K562 (cell line): ENCODE measurements at regions not wholly inside any gene's neighbourhood (a gene's known extent, or its start where the extent isn't known, plus 50 kb on each side); places are given as distances from the start of the nearest gene placed in this dataset.

Experiments used
- ATAC-seq: fragments of 200-7000 bp; cut with Tn5 transposase; 3 replicates; pipeline ENCODE4 v1.9.1; 2020; ENCODE audit warnings: moderate library complexity
- BruUV-seq: library from RNA; stranded (reverse); fragments of 400-500 nt; replicated peaks from 2 replicates; lab custom pipeline; 2021; lab: Mats Ljungman, UMichigan
- CTCF ChIA-PET: fragments of 300-600 bp; formaldehyde crosslinking; extraction: SDS; loops from one replicate; lab custom pipeline; 2021; ENCODE audit warnings: low intra/inter-chr PET ratio; lab: Yijun Ruan, JAX
- POLR2A ChIA-PET: fragments of 300-600, 350-650 bp; sonication (Branson Sonifier 250); formaldehyde crosslinking; extraction: SDS; loops from one replicate; lab custom pipeline; 2021; ENCODE audit warnings: antibody characterized with exemption, inconsistent platforms; lab: Yijun Ruan, JAX
- DNase-seq, 4 experiments: peaks; one replicate each; pipeline versions ENCODE4 v3.0.0 to v3.0.0-alpha.2; 2011 to 2018; ENCODE audit warnings: low spot score in 3 of 4, mixed read lengths in 3 of 4; ENCODE audit errors: extremely low read depth in 1 of 4
- FAIRE-seq: peaks from 2 replicates; lab custom pipeline; 2011; peaks lifted over from hg19 to GRCh38; lab: Jason Lieb, UNC
- H2AFZ ChIP-seq: 2 replicates; pipeline ENCODE4 v1.6.0; 2011; ENCODE audit warnings: low read depth, low read length, control low read depth, inconsistent platforms
- H3K27ac ChIP-seq: fragments of 200-600 bp; 3 replicates; pipeline ENCODE4 v1.8.0; 2011; ENCODE audit warnings: low read depth, mild to moderate bottlenecking, control low read depth, inconsistent platforms, low read length, moderate library complexity, mixed read lengths; ENCODE audit errors: extremely low read depth
- H3K27me3 ChIP-seq, 2 experiments: fragments of 300-600 bp in 1 of 2; 2 replicates in 1 of 2; 3 replicates in 1 of 2; pipeline versions ENCODE4 v1.6.0 to v1.8.0; 2011; ENCODE audit warnings: inconsistent platforms in 2 of 2, low read length in 2 of 2, mild to moderate bottlenecking in 1 of 2, mixed read lengths in 1 of 2, moderate library complexity in 1 of 2; ENCODE audit not compliant: control insufficient read depth in 2 of 2, insufficient read depth in 2 of 2
- H3K36me3 ChIP-seq: fragments of 300-600 bp; 3 replicates; pipeline ENCODE4 v1.8.0; 2011; ENCODE audit warnings: mild to moderate bottlenecking, low read length, inconsistent platforms; ENCODE audit not compliant: control insufficient read depth, insufficient read depth
- H3K4me1 ChIP-seq, 2 experiments: fragments of 200-600 bp in 1 of 2; replicated peaks in 1 of 2; 2 replicates in 1 of 2; 3 replicates in 1 of 2; pipeline versions ENCODE4 v1.5.1 to v1.8.0; 2011; ENCODE audit warnings: inconsistent platforms in 2 of 2, low read length in 2 of 2, mild to moderate bottlenecking in 1 of 2, mixed read lengths in 1 of 2, moderate library complexity in 1 of 2; ENCODE audit not compliant: control insufficient read depth in 2 of 2, insufficient read depth in 2 of 2
- H3K4me2 ChIP-seq: 2 replicates; pipeline ENCODE4 v1.6.1; 2011; ENCODE audit warnings: low read length, control low read depth, inconsistent platforms, mixed read lengths; ENCODE audit not compliant: insufficient read depth
- H3K4me3 ChIP-seq: fragments of 200-600 bp; sonication (generic), shearing (Covaris generic); 2 replicates; pipeline ENCODE4 v1.5.1; 2016; ENCODE audit warnings: control low read depth, inconsistent platforms
- H3K79me2 ChIP-seq: fragments of 200-600 bp; 3 replicates; pipeline ENCODE4 v1.8.0; 2011; ENCODE audit warnings: low read length, inconsistent platforms; ENCODE audit not compliant: control insufficient read depth, insufficient read depth
- H3K9ac ChIP-seq, 2 experiments: 2 replicates each; pipeline versions ENCODE4 v1.6.0 to v1.6.1; 2011; ENCODE audit warnings: low read depth in 2 of 2, low read length in 2 of 2, control low read depth in 1 of 2, inconsistent platforms in 1 of 2, mild to moderate bottlenecking in 1 of 2, mixed read lengths in 1 of 2; ENCODE audit not compliant: insufficient read depth in 1 of 2
- H3K9me1 ChIP-seq: one replicate; pipeline ENCODE4 v1.6.0; 2011; ENCODE audit warnings: inconsistent platforms, mild to moderate bottlenecking, low read length, moderate library complexity; ENCODE audit not compliant: control insufficient read depth, insufficient read depth
- H3K9me3 ChIP-seq: replicated peaks from 2 replicates; pipeline ENCODE4 v1.5.1; 2011; ENCODE audit warnings: low read depth, low read length, inconsistent platforms; ENCODE audit not compliant: control insufficient read depth, insufficient read depth
- H4K20me1 ChIP-seq: replicated peaks from 2 replicates; pipeline ENCODE4 v1.6.1; 2011; ENCODE audit warnings: low read length, inconsistent platforms, mixed read lengths; ENCODE audit not compliant: control insufficient read depth, insufficient read depth
- ATF6 ChIP-seq: sonication (generic); formaldehyde crosslinking; IDR thresholded peaks from 2 replicates; pipeline ENCODE4 v1.4.0; 2020; ENCODE audit warnings: mild to moderate bottlenecking, missing genetic modification reagents
- BMI1 ChIP-seq: fragments of 150-350 bp; IDR thresholded peaks from 2 replicates; pipeline ENCODE4 v1.6.1; 2014; ENCODE audit warnings: low read length
- BRCA1 ChIP-seq, 2 experiments: fragments of 450-650 bp in 1 of 2; sonication (generic) in 1 of 2; formaldehyde crosslinking in 1 of 2; IDR thresholded peaks; 2 replicates each; pipeline versions ENCODE4 v1.5.0 to v1.6.1; 2017 to 2020; ENCODE audit warnings: mild to moderate bottlenecking in 1 of 2, missing genetic modification reagents in 1 of 2
- CC2D1A ChIP-seq: fragments of 450-650 bp; IDR thresholded peaks from 2 replicates; pipeline ENCODE4 v1.6.1; 2017; ENCODE audit warnings: mild to moderate bottlenecking
- FOSL1 ChIP-seq: fragments of 200-800 bp; sonication (Bioruptor generic); conservative IDR thresholded peaks from 2 replicates; pipeline ENCODE4 v1.6.1; 2016; ENCODE audit warnings: missing genetic modification characterization, missing compliant biosample characterization
- HOMEZ ChIP-seq: fragments of 250-450 bp; sonication (Bioruptor Pico); IDR thresholded peaks from 2 replicates; pipeline ENCODE4 v1.4.0; 2020; ENCODE audit warnings: mild to moderate bottlenecking, moderate library complexity
- PHB ChIP-seq: fragments of 250-450 bp; sonication (Bioruptor Pico); IDR thresholded peaks from 2 replicates; pipeline ENCODE4 v1.5.0; 2021
- POLR2AphosphoS5 ChIP-seq: IDR thresholded peaks from 2 replicates; pipeline ENCODE4 v1.6.1; 2011; ENCODE audit warnings: mild to moderate bottlenecking, low read depth, low read length, moderate library complexity; ENCODE audit not compliant: control insufficient read depth, insufficient read depth
- WGBS: fragments of 100-300 bp; shearing (Covaris generic); methylation state at CpG from one replicate; pipeline ENCODE4 v1.1.6; 2016; ENCODE audit warnings: low coverage, mixed read lengths; ENCODE audit not compliant: insufficient coverage; ENCODE audit errors: missing lambda C conversion rate; 5-methylcytosine and 5-hydroxymethylcytosine counted together
- in situ Hi-C: fragments of 300-500 bp; cut with MboI; formaldehyde crosslinking; loops from 4 replicates; pipeline ENCODE4 v1.15.0; 2018; ENCODE audit warnings: inconsistent platforms, mixed read lengths
- intact Hi-C: fragments of 100-400 bp; cut with micrococcal nuclease; formaldehyde crosslinking; loops from 2 replicates; pipeline ENCODE4 v1.14.2; 2022
- TF ChIP-seq, protein P1 (sequence below): sonication (generic); formaldehyde crosslinking; IDR thresholded peaks from 2 replicates; pipeline ENCODE4 v1.8.0; 2022; ENCODE audit warnings: mild to moderate bottlenecking, low read depth, missing genetic modification reagents

GRCh38 chr9:11003836-11004235 is 391.0 kb upstream of the PTPRD start (continued):
- TF ChIP-seq HOMEZ (CRISPR knock-in tag) (no peak), PHB (CRISPR knock-in tag) (no peak), POLR2AphosphoS5 (no peak), ATF6 (CRISPR knock-in tag) (no peak), FOSL1 (tag) (no peak), BRCA1 (IDR thresholded peaks at IDR 0.05) (no peak), BRCA1 (CRISPR knock-in tag; IDR thresholded peaks at IDR 0.05) (no peak), CC2D1A (no peak)

- H3K9me3 ChIP-seq: no peaks in the 10 kb centered on the region
These were observed 398.9 kb upstream of the PTPRD start for GRCh38 chr9:11011696-11012095.

More at GRCh38 chr9:11011696-11012095, 398.9 kb upstream of the PTPRD start:
- FAIRE-seq: no peak
- Histone ChIP-seq H2AFZ (no peak overlapping the region), H3K9me1 (no peaks in the 10 kb centered on the region), H3K79me2 (no peaks in the 10 kb centered on the region), H3K4me3 (no peak overlapping the region), H4K20me1 (no peaks in the 10 kb centered on the region), H3K4me1 (no peaks in the 10 kb centered on the region), H3K36me3 (no peaks in the 10 kb centered on the region), H3K9ac (no peak overlapping the region), H3K27me3 (no peaks in the 10 kb centered on the region), H3K4me2 (no peak overlapping the region), H3K27ac (no peak overlapping the region)
- no peak for DNase-seq
- ChIA-PET POLR2A (no interaction called here), CTCF (no interaction called here)
- intact Hi-C loops (no loop called here), in situ Hi-C loops (no loop called here)
- TF ChIP-seq BMI1: no peak
- TF ChIP-seq, protein P1, sequence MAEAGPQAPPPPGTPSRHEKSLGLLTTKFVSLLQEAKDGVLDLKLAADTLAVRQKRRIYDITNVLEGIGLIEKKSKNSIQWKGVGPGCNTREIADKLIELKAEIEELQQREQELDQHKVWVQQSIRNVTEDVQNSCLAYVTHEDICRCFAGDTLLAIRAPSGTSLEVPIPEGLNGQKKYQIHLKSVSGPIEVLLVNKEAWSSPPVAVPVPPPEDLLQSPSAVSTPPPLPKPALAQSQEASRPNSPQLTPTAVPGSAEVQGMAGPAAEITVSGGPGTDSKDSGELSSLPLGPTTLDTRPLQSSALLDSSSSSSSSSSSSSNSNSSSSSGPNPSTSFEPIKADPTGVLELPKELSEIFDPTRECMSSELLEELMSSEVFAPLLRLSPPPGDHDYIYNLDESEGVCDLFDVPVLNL (CRISPR knock-in tag): no peak
- BruUV-seq: no TSS peak
- no peak for ATAC-seq
- 21% methylated on average over 5 of the region's 7 CpGs for WGBS
